ENCODE measurements at regions not wholly inside any gene's neighbourhood (a gene's known extent, or its start where the extent isn't known, plus 50 kb on each side); places are given as distances from the start of the nearest gene placed in this dataset.

- no peak for TF ChIP-seq CTCF (IDR thresholded peaks at IDR 0.05)
- TF ChIP-seq POLR2A (IDR thresholded peaks at IDR 0.05): no peak
Observed at GRCh38 chr4:82005158-82005557, 368.6 kb downstream of the HNRNPD start.
